Spleen (tissue), 7 donors: ENCODE measurements at regions not wholly inside any gene's neighbourhood (a gene's known extent, or its start where the extent isn't known, plus 50 kb on each side); places are given as distances from the start of the nearest gene placed in this dataset.

Experiments used
- CTCF ChIP-seq, 11 experiments: fragments of 200-600 bp in 7 of 11; fragments of 450-650 bp in 4 of 11; sonication (generic) in 4 of 11; IDR thresholded peaks in 8 of 11; conservative IDR thresholded peaks in 3 of 11; 1 replicate in 7 of 11; 2 replicates in 4 of 11; pipeline versions ENCODE4 v1.4.0 to v1.8.0; 2016 to 2021; ENCODE audit warnings: antibody characterized with exemption in 11 of 11, inconsistent platforms in 4 of 11, mild to moderate bottlenecking in 1 of 11
- POLR2AphosphoS5 ChIP-seq, 3 donors: sonication (generic); formaldehyde crosslinking; IDR thresholded peaks; one replicate each; pipeline ENCODE4 v1.5.1; 2017; ENCODE audit warnings: antibody characterized with exemption in 3 of 3
- donor health status: DM: no; HTN: no; CAD: no; lungs with moderate emphysema.
- donor health status: DM: no; HTN: no; CAD: no.
- donor health status: DM: no; HTN: no; CAD: no.

- TF ChIP-seq CTCF (IDR thresholded peaks at IDR 0.05 in 8 of 11, conservative IDR thresholded peaks at IDR 0.05 in 3 of 11) (no peak), POLR2AphosphoS5 (IDR thresholded peaks at IDR 0.05) (no peak)
Measured at GRCh38 chr6:56807989-56808337, 146.9 kb upstream of the BEND6 start.
